ENCODE measurements at regions not wholly inside any gene's neighbourhood (a gene's known extent, or its start where the extent isn't known, plus 50 kb on each side); places are given as distances from the start of the nearest gene placed in this dataset.

- Histone ChIP-seq H2AFZ (replicated peaks; ENCODE audit: low read length, poor library complexity) (no peak overlapping the region), H3K56ac (ENCODE audit: extremely low read depth, insufficient read depth, low read length) (no peak overlapping the region), H3K4ac (ENCODE audit: low read depth, low read length) (no peak overlapping the region), H3K36me3 (ENCODE audit: control insufficient read depth, insufficient read depth, low read length) (peaks cover 10% of the 10 kb centered on the region), H3K27me3 (ENCODE audit: control insufficient read depth, insufficient read depth, low read length) (no peaks in the 10 kb centered on the region), H2BK120ac (ENCODE audit: low read depth, low read length) (no peak overlapping the region), H3K9me3 (ENCODE audit: control insufficient read depth, insufficient read depth, low read length) (no peaks in the 10 kb centered on the region), H3K9ac (ENCODE audit: low read depth, low read length) (no peak overlapping the region), H3K79me1 (ENCODE audit: low read depth in 1 of 2, low read length in 2 of 2) (no peaks in the 10 kb centered on the region), H2BK20ac (ENCODE audit: low read depth, low read length) (no peak overlapping the region), H4K91ac (ENCODE audit: insufficient read depth, low read depth, low read length) (no peak overlapping the region), H4K8ac (ENCODE audit: low read depth in 2 of 2, low read length in 2 of 2) (no peak overlapping the region), H2BK15ac (ENCODE audit: low read depth, low read length) (no peak overlapping the region), H3K4me2 (ENCODE audit: low read depth, low read length) (no peak overlapping the region), H3K9me1 (ENCODE audit: insufficient read depth, low read length) (no peaks in the 10 kb centered on the region), H3K23ac (ENCODE audit: low read depth, low read length) (no peak overlapping the region), H2AK9ac (replicated peaks; ENCODE audit: low read depth, low read length, poor library complexity) (no peak overlapping the region), H2AK5ac (ENCODE audit: low read depth, low read length) (no peak overlapping the region), H3K27ac (ENCODE audit: insufficient read depth, low read length) (peak overlapping the region; percentile 27; the same call in 1 of the 2 replicates), H4K5ac (ENCODE audit: low read depth, low read length) (no peak overlapping the region; the same call in 1 of the 2 replicates), H3K4me3 (ENCODE audit: insufficient read depth, low read depth, low read length) (no peak overlapping the region), H3K14ac (replicated peaks; ENCODE audit: low read depth, low read length) (no peak overlapping the region), H2BK5ac (ENCODE audit: low read depth, low read length, poor library complexity, severe bottlenecking) (no peak overlapping the region), H3K4me1 (ENCODE audit: control insufficient read depth, insufficient read depth, low read length) (no peaks in the 10 kb centered on the region; the same call in 1 of the 2 replicates), H4K20me1 (ENCODE audit: insufficient read depth, low read length) (no peaks in the 10 kb centered on the region), H3K18ac (ENCODE audit: low read depth, low read length) (no peak overlapping the region)
- ChIA-PET POLR2A (ENCODE audit: unreplicated experiment) (no interaction called here), CTCF (no interaction called here)
- dilution Hi-C loops (cut with HindIII; ENCODE audit: low sequenced_read_pairs, unreplicated experiment), result no loop called here
- no peak for ATAC-seq (ENCODE audit: low read depth)
- WGBS, 2 experiments (ENCODE audit: extremely low coverage in 2 of 2, insufficient read length in 1 of 2), result 70% methylated on average over 2 of the region's 5 CpGs; no CpG with 5 or more reads in 1 of the 2 experiments
- no peak for DNase-seq
- no peak for TF ChIP-seq SMC3 (IDR thresholded peaks at IDR 0.05; ENCODE audit: low read depth, low read length)
- TF ChIP-seq NFE2L2 (IDR thresholded peaks at IDR 0.05; ENCODE audit: low read depth, low read length), result no peak
- TF ChIP-seq RAD21 (IDR thresholded peaks at IDR 0.05; ENCODE audit: low read length), result no peak
- no peak for TF ChIP-seq MAZ (IDR thresholded peaks at IDR 0.05; ENCODE audit: borderline replicate concordance, low read depth, low read length)
- TF ChIP-seq ELK1 (IDR thresholded peaks at IDR 0.05; ENCODE audit: borderline replicate concordance, low read depth, low read length), result no peak
- TF ChIP-seq BHLHE40 (IDR thresholded peaks at IDR 0.05; ENCODE audit: low read depth, low read length), result no peak
- no peak for TF ChIP-seq CEBPB (IDR thresholded peaks at IDR 0.05; ENCODE audit: low read depth, low read length)
- TF ChIP-seq CTCF (conservative IDR thresholded peaks at IDR 0.05; ENCODE audit: low read depth, low read length), result no peak
- no peak for TF ChIP-seq CHD1 (IDR thresholded peaks at IDR 0.05; ENCODE audit: low read depth, low read length)
- no peak for TF ChIP-seq RCOR1 (IDR thresholded peaks at IDR 0.05; ENCODE audit: insufficient replicate concordance, low read length)
- TF ChIP-seq RFX5 (IDR thresholded peaks at IDR 0.05; ENCODE audit: low read depth, low read length), result no peak
- TF ChIP-seq, protein P1, sequence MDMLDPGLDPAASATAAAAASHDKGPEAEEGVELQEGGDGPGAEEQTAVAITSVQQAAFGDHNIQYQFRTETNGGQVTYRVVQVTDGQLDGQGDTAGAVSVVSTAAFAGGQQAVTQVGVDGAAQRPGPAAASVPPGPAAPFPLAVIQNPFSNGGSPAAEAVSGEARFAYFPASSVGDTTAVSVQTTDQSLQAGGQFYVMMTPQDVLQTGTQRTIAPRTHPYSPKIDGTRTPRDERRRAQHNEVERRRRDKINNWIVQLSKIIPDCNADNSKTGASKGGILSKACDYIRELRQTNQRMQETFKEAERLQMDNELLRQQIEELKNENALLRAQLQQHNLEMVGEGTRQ (IDR thresholded peaks at IDR 0.05; ENCODE audit: low read depth, low read length), result no peak
- no peak for TF ChIP-seq MAFK (IDR thresholded peaks at IDR 0.05; ENCODE audit: low read depth, low read length)
- no peak for TF ChIP-seq FOS (IDR thresholded peaks at IDR 0.05; ENCODE audit: low read depth, low read length)
- no peak for TF ChIP-seq MXI1 (IDR thresholded peaks at IDR 0.05; ENCODE audit: borderline replicate concordance, low read depth, low read length)
- TF ChIP-seq POLR2A (IDR thresholded peaks at IDR 0.05; ENCODE audit: low read depth, low read length), result no peak
- intact Hi-C loops (cut with micrococcal nuclease), result no loop called here
- in situ Hi-C loops (cut with MboI; ENCODE audit: low sequenced_read_pairs), result no loop called here
- BruUV-seq (replicated peaks), result no TSS peak
Measured at GRCh38 chr22:25508761-25509321, 55.6 kb upstream of the GRK3 start.

Data from IMR-90 (cell line).